GM23338 (cell line): ENCODE measurements at regions not wholly inside any gene's neighbourhood (a gene's known extent, or its start where the extent isn't known, plus 50 kb on each side); places are given as distances from the start of the nearest gene placed in this dataset.

Source experiments
- EZH2 ChIP-seq: fragments of 200-600 bp; sonication (generic); IDR thresholded peaks from one replicate; pipeline ENCODE4 v1.8.0; 2017; ENCODE audit warnings: antibody characterized with exemption, mild to moderate bottlenecking, low read depth; ENCODE audit not compliant: unreplicated experiment
- EZH2phosphoT487 ChIP-seq: fragments of 200-600 bp; sonication (generic); IDR thresholded peaks from one replicate; pipeline ENCODE4 v1.8.1; 2018; ENCODE audit warnings: antibody characterized with exemption; ENCODE audit not compliant: unreplicated experiment
- JUNB ChIP-seq: IDR thresholded peaks from one replicate; pipeline ENCODE4 v1.6.1; 2016; ENCODE audit warnings: antibody characterized with exemption; ENCODE audit not compliant: unreplicated experiment
- NANOG ChIP-seq: IDR thresholded peaks from 2 replicates; pipeline ENCODE4 v1.6.1; 2016; ENCODE audit warnings: antibody characterized with exemption, borderline replicate concordance
- POLR2AphosphoS5 ChIP-seq: IDR thresholded peaks from 2 replicates; pipeline ENCODE4 v1.6.1; 2016; ENCODE audit warnings: antibody characterized with exemption, low read depth
- TF ChIP-seq, protein P1 (sequence below), 2 experiments: fragments of 200-600 bp in 1 of 2; sonication (generic) in 1 of 2; conservative IDR thresholded peaks; 2 replicates each; pipeline versions ENCODE4 v1.5.1 to v1.6.1; 2016 to 2017; ENCODE audit warnings: antibody characterized with exemption in 2 of 2, low read depth in 2 of 2, mild to moderate bottlenecking in 2 of 2, moderate library complexity in 1 of 2
- TF ChIP-seq, protein P2 (sequence below): IDR thresholded peaks from one replicate; pipeline ENCODE4 v1.6.1; 2018; ENCODE audit warnings: antibody characterized with exemption; ENCODE audit not compliant: unreplicated experiment

DNA sequence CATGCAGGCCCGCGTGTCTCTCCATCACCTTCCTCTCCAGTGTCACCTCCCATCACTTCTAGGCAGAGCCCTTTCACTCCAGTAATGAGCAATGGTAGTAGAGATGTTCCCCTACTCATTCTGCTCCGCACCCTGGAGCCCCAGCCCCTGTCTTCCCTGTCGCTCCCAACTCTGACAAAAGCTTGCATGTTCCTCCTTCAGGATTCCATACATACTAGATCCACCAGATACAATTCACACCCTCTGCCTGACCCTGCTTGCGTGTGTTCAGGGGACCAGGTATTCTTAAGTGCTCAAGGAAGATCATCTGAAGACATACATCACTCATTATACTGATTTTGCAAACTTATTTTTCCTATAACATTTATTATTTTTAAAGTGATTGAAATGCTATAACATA lies 222.7 kb downstream of the SNX19 start:
- TF ChIP-seq, protein P1, sequence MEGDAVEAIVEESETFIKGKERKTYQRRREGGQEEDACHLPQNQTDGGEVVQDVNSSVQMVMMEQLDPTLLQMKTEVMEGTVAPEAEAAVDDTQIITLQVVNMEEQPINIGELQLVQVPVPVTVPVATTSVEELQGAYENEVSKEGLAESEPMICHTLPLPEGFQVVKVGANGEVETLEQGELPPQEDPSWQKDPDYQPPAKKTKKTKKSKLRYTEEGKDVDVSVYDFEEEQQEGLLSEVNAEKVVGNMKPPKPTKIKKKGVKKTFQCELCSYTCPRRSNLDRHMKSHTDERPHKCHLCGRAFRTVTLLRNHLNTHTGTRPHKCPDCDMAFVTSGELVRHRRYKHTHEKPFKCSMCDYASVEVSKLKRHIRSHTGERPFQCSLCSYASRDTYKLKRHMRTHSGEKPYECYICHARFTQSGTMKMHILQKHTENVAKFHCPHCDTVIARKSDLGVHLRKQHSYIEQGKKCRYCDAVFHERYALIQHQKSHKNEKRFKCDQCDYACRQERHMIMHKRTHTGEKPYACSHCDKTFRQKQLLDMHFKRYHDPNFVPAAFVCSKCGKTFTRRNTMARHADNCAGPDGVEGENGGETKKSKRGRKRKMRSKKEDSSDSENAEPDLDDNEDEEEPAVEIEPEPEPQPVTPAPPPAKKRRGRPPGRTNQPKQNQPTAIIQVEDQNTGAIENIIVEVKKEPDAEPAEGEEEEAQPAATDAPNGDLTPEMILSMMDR (conservative IDR thresholded peaks at IDR 0.05; ENCODE audit: low read depth in 2 of 2) = no peak
- TF ChIP-seq POLR2AphosphoS5 = no peak
- no peak for TF ChIP-seq EZH2
- TF ChIP-seq EZH2phosphoT487 = no peak
- TF ChIP-seq, protein P2, sequence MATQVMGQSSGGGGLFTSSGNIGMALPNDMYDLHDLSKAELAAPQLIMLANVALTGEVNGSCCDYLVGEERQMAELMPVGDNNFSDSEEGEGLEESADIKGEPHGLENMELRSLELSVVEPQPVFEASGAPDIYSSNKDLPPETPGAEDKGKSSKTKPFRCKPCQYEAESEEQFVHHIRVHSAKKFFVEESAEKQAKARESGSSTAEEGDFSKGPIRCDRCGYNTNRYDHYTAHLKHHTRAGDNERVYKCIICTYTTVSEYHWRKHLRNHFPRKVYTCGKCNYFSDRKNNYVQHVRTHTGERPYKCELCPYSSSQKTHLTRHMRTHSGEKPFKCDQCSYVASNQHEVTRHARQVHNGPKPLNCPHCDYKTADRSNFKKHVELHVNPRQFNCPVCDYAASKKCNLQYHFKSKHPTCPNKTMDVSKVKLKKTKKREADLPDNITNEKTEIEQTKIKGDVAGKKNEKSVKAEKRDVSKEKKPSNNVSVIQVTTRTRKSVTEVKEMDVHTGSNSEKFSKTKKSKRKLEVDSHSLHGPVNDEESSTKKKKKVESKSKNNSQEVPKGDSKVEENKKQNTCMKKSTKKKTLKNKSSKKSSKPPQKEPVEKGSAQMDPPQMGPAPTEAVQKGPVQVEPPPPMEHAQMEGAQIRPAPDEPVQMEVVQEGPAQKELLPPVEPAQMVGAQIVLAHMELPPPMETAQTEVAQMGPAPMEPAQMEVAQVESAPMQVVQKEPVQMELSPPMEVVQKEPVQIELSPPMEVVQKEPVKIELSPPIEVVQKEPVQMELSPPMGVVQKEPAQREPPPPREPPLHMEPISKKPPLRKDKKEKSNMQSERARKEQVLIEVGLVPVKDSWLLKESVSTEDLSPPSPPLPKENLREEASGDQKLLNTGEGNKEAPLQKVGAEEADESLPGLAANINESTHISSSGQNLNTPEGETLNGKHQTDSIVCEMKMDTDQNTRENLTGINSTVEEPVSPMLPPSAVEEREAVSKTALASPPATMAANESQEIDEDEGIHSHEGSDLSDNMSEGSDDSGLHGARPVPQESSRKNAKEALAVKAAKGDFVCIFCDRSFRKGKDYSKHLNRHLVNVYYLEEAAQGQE = no peak
- no peak for TF ChIP-seq JUNB
- no peak for TF ChIP-seq NANOG
